NCI-H2196 treated with DMSO at 0.1 percent for 48 hours (cell line): ENCODE measurements at regions not wholly inside any gene's neighbourhood (a gene's known extent, or its start where the extent isn't known, plus 50 kb on each side); places are given as distances from the start of the nearest gene placed in this dataset.
"Not testable (repeated sequence)": the region's sequence is repeated elsewhere in the genome, so short reads cannot be mapped to it uniquely, and the experiment has no call there.

Source experiments
- DNase-seq: peaks from one replicate; lab custom pipeline; 2025; ENCODE audit not compliant: unreplicated experiment; lab: John Stamatoyannopoulos, UW

DNA sequence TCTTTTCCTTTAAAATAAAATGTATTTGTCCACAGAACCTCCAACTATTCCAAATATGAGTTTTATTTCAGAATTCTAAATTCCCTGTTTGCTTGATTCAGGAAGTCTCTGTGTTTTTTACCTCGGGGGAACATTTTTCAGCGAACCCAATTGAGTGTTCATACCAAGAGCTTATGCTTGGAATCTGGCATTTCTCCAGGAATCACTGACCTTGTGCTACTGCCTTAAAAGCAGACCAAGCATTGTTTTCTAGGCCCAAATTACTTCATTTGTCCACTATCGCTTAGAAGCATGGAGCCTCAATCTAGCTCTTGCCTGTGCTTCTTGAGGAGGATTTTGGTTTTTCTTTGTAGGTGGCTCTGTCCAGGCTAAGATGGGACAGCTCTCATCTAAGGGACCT lies 59.4 kb downstream of the EBLN1 start:
- DNase-seq = no peak

DNA sequence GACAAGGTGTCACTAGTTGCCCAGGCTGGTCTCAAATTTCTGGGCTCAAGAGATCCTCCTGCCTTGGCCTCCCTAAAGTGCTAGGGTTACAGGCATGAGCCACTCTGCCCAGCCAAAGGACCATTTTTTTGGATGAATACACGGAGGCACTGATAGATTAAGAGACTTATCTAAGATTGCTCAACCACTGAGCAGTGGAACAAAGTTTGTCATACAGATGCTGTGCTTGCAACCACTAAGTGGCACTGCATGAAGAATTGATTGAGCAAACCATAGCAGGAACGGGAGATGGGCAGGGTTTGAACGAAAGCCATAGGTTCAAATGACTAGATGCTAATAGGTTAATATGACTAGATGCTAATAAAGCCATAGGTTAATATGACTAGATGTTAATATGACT lies 61.1 kb downstream of the EBLN1 start:
- no peak for DNase-seq

DNA sequence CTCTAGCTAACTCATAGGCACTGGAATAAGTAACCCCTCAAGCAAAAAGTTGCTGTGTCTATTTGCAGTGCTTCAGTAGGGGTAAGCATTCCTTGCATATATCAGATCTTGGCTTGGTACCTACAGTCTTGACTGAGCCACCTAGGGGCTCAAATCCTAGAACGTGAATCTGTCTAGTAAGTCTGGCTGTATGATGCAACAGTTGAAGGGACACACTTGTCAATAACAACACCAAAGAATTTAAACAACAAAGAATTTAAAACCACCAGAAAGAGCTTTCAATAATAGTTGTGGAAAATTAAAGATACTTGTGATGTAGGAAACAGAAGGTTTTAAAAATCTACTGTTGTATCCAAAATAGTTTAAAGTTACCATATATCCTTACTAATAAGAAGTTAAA lies 65.4 kb downstream of the EBLN1 start:
- no peak for DNase-seq

DNA sequence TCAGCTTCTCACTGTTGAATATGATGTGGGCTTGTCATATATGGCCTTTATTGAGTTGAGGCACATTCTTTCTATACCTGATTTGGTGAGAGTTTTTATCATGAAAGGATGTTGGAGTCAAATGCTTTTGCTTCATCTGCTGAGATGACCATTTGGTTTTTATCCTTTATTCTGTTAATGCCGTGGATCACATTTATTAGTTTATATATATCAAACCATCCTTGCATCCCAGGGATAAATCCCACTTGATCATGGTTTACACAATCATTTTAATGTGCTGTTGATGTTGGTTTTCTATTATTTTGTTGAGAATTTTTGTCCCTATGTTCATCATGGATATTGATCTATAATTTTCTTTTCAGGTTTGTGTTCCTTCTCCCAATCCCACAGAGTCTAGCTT lies 67.0 kb downstream of the EBLN1 start:
- no peak for DNase-seq

DNA sequence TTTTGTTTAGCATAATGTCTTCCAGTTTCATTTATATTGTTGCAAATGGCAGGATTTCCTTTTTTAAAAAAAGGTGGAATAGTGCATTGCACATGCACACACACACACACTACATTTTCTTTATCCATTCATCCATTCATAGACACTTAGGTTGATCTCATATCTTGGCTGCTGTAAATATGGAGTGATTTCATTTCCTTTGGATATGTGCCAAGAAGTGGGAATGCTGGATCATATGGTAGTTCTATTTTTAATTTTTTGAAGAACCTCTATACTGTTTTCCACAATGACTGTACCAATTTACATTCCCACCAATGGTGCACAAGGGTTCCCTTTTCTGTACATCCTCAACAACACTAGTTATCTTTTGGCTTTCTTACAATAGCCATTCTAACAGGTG lies 68.9 kb downstream of the EBLN1 start:
- DNase-seq = no peak

DNA sequence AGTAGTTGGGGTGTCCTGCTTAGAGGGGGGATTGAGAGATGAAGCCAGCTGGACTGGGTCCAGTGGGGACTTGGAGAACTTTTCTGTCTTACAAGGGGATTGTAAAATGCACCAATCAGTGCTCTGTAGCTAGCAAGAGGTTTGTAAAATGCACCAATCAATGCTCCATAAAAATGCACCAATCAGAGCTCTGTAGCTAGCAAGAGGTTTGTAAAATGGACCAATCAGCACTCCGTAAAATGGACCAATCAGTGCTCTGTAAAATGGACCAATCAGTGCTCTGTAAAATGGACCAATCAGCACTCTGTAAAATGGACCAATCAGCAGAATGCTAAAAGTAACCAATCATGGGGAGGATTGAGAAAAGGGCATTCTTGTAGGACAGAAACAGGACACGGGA lies 71.9 kb downstream of the EBLN1 start:
- DNase-seq = not testable (repeated sequence)

DNA sequence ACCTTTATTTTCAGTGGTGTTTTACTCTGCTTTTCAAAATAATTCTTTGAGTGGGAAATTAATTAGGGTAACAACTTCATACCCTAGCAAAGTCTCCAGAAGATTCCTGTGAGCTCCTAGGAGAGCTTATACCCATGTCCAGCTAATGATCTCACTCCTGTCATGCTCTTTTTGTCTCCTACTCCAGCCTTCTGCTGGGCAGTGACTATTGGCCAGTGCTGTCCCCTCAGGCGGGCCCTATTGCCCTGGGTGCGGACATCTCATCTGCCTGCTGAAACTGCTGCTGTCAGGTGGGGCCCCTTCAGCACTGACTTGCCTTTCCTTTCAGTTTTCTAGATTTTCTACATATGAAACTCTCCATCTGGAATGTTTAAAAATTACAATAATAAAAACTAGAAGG lies 80.3 kb downstream of the EBLN1 start:
- no peak for DNase-seq

DNA sequence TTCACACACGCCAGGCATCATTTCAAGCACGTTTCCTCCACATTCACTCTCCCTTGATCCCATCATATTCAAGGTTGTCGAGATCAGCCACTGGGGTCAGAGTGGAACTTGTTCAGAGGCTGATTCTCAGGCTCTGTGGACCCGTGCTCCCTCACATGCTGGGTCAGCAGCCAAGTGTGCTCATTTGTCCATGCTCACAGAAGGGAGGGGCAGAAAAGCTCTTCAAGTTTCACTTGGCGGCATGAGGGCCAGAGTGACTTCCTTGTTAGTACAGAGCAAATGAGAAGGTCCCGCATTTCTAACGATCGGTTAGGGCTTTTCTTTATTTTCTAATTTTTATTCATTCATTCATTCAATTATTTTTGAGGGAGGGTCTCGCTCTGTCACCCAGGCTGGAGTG lies 82.2 kb downstream of the EBLN1 start:
- no peak for DNase-seq

DNA sequence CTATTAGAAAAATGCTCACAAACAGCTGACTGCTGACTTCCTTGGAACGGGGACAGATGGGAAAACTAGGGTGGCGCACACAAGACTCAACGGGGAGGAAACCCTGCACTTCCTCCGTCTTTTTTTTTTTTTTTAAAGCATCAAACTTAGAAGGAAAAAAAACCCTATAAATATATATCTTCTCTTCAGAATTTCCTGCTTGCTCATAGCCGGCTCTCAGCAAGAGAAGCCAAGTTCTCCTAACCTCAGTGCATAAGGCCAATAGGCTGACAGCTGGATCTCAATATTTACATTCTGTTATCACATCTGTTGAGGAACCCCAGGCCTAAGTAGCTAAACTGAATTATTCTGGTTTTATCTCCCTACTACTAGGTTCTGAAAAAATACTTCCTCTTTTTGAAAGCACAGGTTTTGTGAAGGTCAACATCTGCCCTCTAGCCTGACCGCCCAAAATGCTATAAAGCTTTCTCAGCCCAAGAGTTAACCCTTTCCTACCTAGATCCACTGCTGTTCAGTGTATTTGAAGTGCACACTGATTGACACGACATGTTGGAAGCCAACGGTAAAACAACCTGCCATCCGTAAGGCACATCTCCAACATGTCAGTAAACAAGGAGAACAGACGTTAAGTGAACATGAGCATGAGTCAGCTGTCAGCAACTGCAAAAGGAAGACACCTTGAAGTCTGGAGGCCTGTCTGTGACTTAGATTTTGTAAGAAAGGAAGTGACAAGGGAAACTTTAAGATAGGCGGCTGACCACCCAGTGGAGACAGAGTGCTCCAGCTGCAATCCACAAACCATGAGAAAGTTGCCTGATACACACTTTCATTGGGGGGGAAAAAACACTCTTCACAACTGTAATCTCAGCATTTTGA lies 83.8 kb downstream of the EBLN1 start:
- DNase-seq = no peak

DNA sequence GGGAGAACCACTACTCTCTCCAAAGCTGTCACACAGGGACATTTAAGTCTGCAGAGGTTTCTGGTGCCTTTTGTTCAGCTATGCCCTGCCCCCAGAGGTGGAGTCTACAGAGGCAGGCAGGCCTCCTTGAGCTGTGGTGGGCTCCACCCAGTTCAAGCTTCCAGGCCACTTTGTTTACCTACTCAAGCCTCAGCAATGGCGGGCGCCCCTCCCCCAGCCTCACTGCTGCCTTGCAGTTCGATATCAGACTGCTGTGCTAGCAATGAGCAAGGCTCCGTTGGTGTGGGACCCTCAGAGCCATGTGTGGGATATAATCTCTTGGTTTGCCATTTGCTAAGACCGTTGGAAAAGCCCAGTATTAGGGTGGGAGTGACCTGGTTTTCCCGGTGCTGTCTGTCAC lies 87.0 kb downstream of the EBLN1 start:
- DNase-seq = not testable (repeated sequence)

DNA sequence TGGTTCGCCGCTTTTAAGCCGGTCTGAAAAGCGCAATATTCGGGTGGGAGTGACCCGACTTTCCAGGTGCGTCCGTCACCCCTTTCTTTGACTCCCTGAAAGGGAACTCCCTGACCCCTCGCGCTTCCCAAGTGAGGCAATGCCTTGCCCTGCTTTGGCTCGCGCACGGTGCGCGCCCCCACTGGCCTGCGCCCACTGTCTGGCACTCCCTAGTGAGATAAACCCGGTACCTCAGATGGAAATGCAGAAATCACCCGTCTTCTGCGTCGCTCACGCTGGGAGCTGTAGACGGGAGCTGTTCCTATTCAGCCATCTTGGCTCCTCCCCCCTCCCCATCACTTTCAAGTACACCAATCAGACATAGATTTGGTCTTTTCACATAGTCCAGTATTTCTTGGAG lies 88.2 kb downstream of the EBLN1 start:
- DNase-seq = not testable (repeated sequence)

DNA sequence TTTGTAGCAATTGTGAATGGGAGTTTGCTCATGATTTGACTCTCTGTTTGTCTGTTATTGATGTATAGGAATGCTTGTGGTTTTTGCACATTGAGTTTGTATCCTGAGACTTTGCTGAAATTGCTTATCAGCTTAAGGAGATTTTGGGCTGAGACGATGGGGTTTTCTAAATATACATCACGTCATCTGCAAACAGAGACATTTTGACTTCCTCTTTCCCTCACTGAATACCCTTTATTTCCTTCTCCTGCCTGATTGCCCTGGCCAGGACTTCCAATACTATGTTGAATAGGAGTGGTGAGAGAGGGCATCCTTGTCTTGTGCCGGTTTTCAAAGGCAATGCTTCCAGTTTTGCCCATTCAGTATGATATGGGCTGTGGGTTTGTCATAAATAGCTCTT lies 96.6 kb downstream of the EBLN1 start:
- DNase-seq = not testable (repeated sequence)

DNA sequence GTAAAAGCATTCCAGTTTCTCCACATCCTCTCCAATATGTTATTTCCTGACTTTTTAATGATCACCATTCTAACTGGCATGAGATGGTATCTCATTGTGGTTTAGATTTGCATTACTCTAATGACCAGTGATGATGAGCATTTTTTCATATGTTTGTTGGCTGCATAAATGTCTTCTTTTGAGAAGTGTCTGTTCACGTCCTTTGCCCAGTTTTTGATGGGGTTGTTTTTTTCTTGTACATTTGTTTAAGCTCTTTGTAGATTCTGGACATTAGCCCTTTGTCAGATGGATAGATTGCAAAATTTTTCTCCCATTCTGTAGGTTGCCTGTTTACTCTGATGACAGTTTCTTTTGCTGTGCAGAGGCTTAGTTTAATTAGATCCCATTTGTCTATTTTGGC lies 97.7 kb downstream of the EBLN1 start:
- not testable (repeated sequence) for DNase-seq

DNA sequence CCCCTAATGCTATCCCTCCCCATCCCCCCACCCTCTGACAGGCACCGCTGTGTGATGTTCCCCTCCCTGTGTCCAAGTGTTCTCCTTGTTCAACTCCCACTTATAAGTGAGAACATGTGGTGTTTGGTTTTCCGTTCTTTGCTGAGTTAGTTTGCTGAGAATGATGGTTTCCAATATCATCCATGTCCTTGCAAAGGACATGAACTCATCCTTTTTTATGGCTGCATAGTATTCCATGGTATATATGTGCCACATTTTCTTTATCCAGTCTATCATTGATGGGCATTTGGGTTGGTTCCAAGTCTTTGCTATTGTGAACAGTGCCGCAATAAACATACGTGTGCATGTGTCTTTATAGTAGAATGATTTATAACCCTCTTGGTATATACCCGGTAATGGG lies 98.2 kb downstream of the EBLN1 start:
- DNase-seq = not testable (repeated sequence)

DNA sequence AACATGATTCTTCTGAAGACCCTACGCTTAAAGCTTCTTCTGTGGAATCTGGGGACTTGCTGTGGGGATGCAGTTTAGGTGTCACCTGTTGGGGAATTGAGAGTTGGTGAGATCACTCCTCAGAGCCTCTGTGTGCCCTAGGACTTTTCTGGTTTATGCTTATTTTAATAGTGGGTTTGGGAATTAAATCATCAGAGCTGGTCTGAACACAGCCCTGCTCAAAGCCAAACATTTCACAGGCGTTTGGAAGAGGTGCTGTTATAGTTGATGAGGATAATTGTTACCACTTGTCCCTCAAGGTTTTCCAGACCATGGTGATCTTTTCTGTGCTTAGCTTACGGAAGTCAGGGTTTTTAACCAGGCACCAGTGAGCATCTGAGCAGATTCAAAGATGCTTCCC lies 106.1 kb downstream of the EBLN1 start:
- DNase-seq = no peak

DNA sequence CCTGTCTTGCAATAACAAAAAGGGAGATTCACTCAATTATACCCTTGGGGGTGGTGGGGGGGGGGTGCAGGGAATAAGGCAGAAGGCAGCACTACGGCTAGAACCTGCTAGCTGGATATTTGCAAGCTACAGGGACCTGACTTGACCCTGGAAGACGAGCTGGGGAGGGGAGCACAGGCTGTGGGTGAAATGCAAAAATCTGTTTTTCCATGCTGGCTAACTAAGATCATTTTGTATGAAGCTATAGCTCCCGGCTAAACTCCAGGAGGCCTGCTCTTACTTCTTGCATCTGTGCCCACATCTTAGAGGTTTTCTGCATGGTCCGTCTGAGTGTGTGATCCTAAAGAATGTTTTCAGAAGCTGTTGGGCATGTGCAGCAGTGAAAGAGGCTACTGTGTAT lies 106.6 kb downstream of the EBLN1 start:
- DNase-seq = no peak

DNA sequence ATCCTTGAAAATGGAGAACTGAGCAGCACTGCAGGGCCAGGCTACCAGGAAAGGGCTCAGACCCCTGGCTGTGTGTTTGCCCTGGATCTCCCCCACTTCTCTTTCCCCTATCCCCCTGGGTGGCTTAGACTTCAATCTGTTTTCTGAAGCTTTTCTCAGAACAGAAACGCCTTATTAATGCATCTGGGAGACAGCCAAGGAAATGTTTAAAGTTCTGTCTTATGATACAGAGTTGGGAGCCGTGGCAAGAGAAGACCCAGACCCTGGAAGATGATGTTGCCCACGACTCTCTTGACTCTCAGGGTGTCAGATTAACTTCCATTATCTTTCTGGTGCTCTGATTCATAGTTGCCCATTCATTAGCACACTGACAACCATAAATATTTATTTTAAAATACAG lies 107.1 kb downstream of the EBLN1 start:
- no peak for DNase-seq

DNA sequence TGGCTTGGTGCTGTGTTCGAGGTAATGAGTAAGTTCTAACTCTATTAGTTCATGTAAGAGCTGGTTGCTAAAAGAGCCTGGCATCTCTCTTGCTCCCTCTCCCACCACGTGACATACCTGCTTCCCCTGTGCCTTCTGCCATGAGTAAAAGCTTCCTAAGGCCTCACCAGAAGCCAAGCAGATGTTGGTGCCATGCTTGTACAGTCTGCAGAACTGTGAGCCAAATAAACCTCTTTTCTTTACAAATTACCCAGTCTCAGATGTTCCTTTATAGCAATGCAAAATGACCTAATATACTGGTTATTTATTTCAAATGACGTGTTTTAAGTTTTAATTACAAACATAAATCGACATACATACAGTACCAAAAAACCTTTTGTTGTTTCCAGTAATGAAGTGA lies 101.7 kb upstream of the DNAJC1 start:
- DNase-seq = no peak

DNA sequence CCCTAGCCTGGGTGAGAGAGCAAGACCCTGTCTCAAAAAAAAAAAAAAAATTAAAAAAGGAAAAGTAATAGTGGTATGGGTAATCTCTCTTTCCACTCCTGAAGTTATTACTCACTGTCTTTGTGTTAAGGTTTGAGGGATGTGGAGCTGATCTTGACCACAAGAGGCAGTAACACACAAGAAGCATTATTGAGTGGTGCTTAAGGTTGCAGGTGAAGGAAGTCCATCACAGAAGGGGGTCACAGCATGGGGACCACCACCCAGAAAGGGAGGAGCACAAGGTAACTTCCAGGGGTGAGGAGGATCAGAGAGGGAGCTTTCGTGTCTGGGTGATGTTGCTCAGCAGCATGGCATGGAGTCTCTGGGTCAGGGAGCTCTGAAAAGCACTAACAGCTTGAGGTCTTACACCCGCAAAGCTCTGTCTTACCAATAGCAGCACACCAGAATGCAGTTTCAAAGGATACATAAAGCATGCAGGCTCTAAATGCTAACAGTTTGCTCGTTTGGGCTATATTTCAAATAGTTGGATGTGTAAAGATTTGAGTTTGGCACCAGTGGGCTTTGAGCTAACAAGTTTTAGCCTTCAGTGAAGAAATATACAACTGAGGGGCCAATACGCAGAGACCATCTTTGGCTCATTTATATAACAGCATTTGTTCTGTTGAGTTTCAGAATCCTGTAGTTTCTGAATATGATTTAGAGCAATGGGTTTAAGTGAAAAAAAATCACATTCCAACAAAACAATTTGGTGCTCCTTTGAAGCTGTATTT lies 100.4 kb upstream of the DNAJC1 start:
- no peak for DNase-seq

DNA sequence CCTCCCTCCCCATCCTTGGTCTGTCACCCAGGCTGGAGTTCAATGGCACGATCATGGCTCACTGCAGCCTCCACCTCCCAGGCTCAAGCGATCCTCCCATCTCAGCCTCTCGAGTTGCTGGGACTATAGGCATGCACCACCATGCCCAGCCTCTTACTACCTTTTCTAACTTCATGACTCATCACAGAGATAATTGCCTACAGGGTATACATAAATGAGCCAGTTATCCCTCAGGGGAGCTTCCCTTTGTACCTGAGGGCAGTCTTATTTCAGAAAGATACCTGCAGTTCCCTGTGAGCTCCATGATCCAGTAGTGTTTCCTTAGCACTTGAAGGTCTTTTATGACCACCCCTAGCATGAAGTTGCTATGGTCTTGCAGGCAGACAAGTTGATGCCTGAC lies 94.2 kb upstream of the DNAJC1 start:
- no peak for DNase-seq

DNA sequence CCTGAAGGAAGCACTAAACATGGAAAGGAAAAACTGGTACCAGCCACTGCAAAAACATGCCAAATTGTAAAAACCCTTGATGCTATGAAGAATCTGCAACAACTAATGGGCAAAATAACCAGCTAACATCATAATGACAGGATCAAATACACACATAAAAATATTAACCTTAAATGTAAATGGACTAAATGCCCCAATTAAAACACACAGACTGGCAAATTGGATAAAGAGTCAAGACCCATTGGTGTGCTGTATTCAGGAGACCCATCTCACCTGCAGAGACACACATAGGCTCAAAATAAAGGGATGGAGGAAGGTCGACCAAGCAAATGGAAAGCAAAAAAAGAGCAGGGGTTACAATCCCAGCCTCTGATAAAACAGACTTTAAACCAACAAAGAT lies 87.7 kb upstream of the DNAJC1 start:
- not testable (repeated sequence) for DNase-seq

DNA sequence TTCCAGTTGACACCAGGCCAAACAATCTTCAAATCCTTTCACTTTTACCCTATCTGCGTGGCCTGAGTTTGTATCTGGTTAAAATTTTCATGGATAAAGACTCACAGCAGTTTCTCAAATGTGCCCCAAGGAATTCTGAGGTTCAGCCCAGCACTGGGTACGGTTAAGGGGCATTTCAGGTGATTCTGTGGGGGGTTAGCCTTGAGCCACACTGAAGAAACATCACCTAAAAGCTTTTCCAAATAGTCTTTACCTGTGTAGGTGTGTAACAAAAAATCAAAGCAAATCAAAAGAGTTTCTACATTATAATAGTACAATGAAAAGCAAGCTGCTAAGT lies 83.8 kb upstream of the DNAJC1 start:
- DNase-seq = no peak
